Skeletal muscle tissue (tissue), 3 donors: ENCODE measurements at regions not wholly inside any gene's neighbourhood (a gene's known extent, or its start where the extent isn't known, plus 50 kb on each side); places are given as distances from the start of the nearest gene placed in this dataset.

Experiments used
- H3K27ac ChIP-seq: one replicate; pipeline ENCODE4 v1.7.0; 2013; ENCODE audit warnings: mild to moderate bottlenecking, low read depth, low read length, inconsistent platforms
- H3K27me3 ChIP-seq, 3 donors: one replicate each; pipeline ENCODE4 v1.7.0; 2013; ENCODE audit warnings: low read length in 3 of 3; ENCODE audit not compliant: control insufficient read depth in 3 of 3, insufficient read depth in 3 of 3
- H3K36me3 ChIP-seq, 3 donors: one replicate each; pipeline ENCODE4 v1.7.0; 2013; ENCODE audit warnings: low read length in 3 of 3; ENCODE audit not compliant: control insufficient read depth in 3 of 3, insufficient read depth in 3 of 3
- H3K4me1 ChIP-seq, 3 donors: one replicate each; pipeline ENCODE4 v1.7.0; 2013; ENCODE audit warnings: low read length in 3 of 3, mild to moderate bottlenecking in 3 of 3; ENCODE audit not compliant: control insufficient read depth in 3 of 3, insufficient read depth in 3 of 3
- H3K4me3 ChIP-seq, 3 donors: one replicate each; pipeline ENCODE4 v1.7.0; 2013; ENCODE audit warnings: low read length in 3 of 3
- H3K9ac ChIP-seq, 3 donors: one replicate each; pipeline ENCODE4 v1.7.0; 2013; ENCODE audit warnings: low read length in 3 of 3, mild to moderate bottlenecking in 3 of 3, moderate library complexity in 2 of 3, low read depth in 1 of 3
- H3K9me3 ChIP-seq, 3 donors: one replicate each; pipeline ENCODE4 v1.7.0; 2013; ENCODE audit warnings: low read length in 3 of 3; ENCODE audit not compliant: control insufficient read depth in 3 of 3
- donor health status: Osteomylitis.

- Histone ChIP-seq H3K9me3 (no peaks in the 10 kb centered on the region), H3K36me3 (no peaks in the 10 kb centered on the region), H3K4me1 (no peaks in the 10 kb centered on the region), H3K4me3 (no peak overlapping the region), H3K9ac (no peak overlapping the region), H3K27me3 (peaks cover 4 to 16% (median 4%) of the 10 kb centered on the region in 3 donors), H3K27ac (no peak overlapping the region)
These were observed 921.3 kb downstream of the BRD1 start for GRCh38 chr22:48906216-48906835.

DNA sequence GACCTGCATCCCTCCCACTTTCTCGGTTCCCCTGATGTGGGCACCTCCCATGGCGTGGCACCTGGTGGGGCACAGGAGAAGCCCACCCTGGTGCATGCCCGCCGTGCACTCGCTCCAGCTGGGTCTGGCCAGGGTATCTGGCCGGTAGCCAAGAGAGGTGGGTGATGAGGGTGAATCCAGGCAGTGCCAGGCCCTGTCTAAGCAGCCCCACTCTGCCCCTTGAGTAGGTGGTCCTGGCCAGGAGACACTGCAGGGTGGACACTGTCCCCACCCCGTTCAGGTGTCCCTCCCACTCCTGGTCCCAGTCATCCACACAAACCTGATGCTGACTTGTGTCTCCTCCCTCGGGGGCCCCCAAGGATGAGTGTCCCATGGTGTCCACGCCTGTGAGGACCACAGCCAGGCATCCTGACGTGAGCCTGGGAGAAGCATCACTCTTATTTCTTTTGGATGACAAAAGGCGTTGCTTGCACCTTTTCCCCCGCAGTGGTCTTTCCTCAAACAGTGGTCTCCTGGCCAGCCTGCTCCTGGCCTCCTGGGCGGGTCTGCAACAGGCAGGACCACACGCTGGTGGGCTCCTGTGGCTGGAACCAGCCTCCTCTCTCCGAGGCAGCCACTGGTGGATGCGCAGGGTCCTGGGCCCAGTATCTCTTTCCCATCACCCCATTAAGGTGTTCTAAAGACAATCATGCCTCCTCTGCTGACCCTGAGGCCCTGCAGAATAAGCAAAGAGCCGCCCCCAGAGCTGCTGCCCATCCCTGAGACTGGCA lies 922.3 kb downstream of the BRD1 start:
- Histone ChIP-seq H3K4me1 (no peaks in the 10 kb centered on the region), H3K9me3 (no peaks in the 10 kb centered on the region), H3K9ac (no peak overlapping the region), H3K27ac (no peak overlapping the region), H3K4me3 (no peak overlapping the region), H3K27me3 (peaks cover 4 to 16% (median 4%) of the 10 kb centered on the region in 3 donors), H3K36me3 (no peaks in the 10 kb centered on the region)

GRCh38 chr22:48902983-48903650 lies 924.6 kb downstream of the BRD1 start:
- no peak overlapping the region for H3K27ac ChIP-seq
- no peak overlapping the region for H3K4me3 ChIP-seq
- no peak overlapping the region for H3K9ac ChIP-seq
- no peaks in the 10 kb centered on the region for H3K4me1 ChIP-seq
- no peaks in the 10 kb centered on the region for H3K36me3 ChIP-seq
- no peaks in the 10 kb centered on the region for H3K9me3 ChIP-seq
- peaks cover 4 to 16% (median 4%) of the 10 kb centered on the region in 3 donors for H3K27me3 ChIP-seq

DNA sequence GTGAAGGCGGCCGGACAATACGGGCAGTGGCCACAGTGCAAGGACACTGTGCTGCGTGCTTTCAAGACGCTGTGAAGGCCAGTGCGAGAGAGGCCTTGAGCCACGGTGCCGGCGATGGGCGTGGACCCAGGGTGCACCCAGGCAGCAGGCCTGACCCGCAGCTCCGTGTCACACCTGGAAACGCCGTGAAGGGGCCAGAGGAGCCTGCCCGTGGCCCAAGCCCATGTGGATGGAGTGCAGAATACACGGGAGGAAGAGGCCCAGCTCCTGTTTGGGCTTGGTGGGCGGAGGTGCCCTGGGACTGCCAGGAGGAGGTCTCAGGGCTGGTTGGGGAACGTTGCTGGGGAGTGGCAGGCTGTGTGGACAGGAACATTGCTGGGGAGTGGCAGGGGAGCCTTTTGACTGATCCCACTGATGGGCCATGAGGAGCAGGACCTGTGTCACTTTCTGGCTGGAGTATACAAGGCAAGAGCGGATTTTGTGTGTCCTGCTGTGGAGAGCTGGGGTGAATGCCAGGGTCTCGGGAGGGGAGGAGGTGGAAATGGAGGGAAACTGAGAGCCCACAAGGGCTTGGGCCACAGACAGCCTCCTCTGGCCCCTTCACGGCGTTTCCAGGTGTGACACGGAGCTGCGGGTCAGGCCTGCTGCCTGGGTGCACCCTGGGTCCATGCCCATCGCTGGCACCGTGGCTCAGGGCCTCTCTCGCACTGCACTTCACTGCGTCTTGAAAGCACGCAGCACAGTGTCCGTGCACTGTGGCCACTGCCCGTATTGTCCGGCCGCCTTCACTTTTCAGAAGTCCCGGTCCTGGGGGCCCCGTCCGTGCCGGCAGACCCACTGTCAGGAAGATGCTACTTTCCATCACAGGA lies 925.4 kb downstream of the BRD1 start:
- no peaks in the 10 kb centered on the region for H3K9me3 ChIP-seq
- H3K36me3 ChIP-seq, result no peaks in the 10 kb centered on the region
- no peak overlapping the region for H3K9ac ChIP-seq
- no peak overlapping the region for H3K27ac ChIP-seq
- no peak overlapping the region for H3K4me3 ChIP-seq
- peaks cover 4 to 19% (median 4%) of the 10 kb centered on the region in 3 donors for H3K27me3 ChIP-seq
- H3K4me1 ChIP-seq, result no peaks in the 10 kb centered on the region

GRCh38 chr22:48901324-48901723 lies 926.3 kb downstream of the BRD1 start:
- H3K9ac ChIP-seq, result no peak overlapping the region
- H3K36me3 ChIP-seq, result no peaks in the 10 kb centered on the region
- H3K9me3 ChIP-seq, result no peaks in the 10 kb centered on the region
- no peak overlapping the region for H3K4me3 ChIP-seq
- H3K27me3 ChIP-seq, result peaks cover 0 to 17% (median 4%) of the 10 kb centered on the region in 3 donors
- no peak overlapping the region for H3K27ac ChIP-seq
- H3K4me1 ChIP-seq, result no peaks in the 10 kb centered on the region

- Histone ChIP-seq H3K27me3 (peaks cover 0 to 13% (median 4%) of the 10 kb centered on the region in 3 donors), H3K4me1 (no peaks in the 10 kb centered on the region), H3K27ac (no peak overlapping the region), H3K9me3 (no peaks in the 10 kb centered on the region), H3K9ac (no peak overlapping the region), H3K36me3 (no peaks in the 10 kb centered on the region), H3K4me3 (no peak overlapping the region)
These were observed 927.0 kb downstream of the BRD1 start for GRCh38 chr22:48900626-48901025.

GRCh38 chr22:48900327-48900597 lies 927.4 kb downstream of the BRD1 start:
- H3K4me3 ChIP-seq, result no peak overlapping the region
- H3K9me3 ChIP-seq, result no peaks in the 10 kb centered on the region
- no peaks in the 10 kb centered on the region for H3K4me1 ChIP-seq
- no peak overlapping the region for H3K9ac ChIP-seq
- H3K36me3 ChIP-seq, result no peaks in the 10 kb centered on the region
- H3K27me3 ChIP-seq, result peaks cover 0 to 16% (median 8%) of the 10 kb centered on the region in 3 donors
- H3K27ac ChIP-seq, result no peak overlapping the region

GRCh38 chr22:48899523-48900326 lies 927.9 kb downstream of the BRD1 start:
- Histone ChIP-seq H3K9me3 (no peaks in the 10 kb centered on the region), H3K27ac (no peak overlapping the region), H3K4me3 (no peak overlapping the region), H3K4me1 (no peaks in the 10 kb centered on the region), H3K9ac (no peak overlapping the region), H3K36me3 (no peaks in the 10 kb centered on the region), H3K27me3 (peaks cover 0 to 19% (median 9%) of the 10 kb centered on the region in 3 donors)

DNA sequence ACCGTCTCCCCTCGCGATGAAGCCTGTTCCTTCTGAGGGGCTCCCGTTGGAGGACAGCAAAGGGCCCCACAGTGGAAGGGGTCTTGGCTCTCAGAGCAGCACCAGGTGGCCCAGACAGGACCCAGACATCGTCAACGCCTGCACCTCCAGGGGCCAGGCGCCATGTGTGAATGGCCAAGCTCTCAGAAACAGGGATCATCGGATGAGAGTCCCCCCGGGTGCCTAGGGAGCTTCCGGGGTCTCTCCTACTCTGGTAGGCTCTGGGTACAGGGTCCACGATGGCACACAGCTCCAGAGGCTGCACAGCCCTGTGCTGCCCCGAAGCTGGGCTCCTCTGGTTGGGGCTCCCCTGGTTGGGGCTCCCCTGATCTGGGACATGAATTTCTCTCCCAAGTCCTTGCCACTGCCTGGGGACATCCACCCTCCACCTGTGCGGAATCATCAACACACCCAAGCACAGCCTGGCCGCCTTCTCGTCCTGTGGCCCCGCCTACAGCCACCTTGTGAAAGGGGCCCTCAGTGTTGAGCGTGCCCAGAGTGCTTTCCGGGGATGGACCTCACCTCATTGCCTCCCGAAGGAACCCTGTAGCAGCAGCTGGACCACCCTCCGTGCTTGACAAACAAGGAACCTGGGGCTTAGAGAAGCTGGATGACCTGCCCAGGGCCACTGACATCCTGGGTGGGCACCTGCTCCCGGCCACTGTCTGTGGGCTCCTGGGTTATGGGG lies 929.0 kb downstream of the BRD1 start:
- H3K4me1 ChIP-seq, result no peaks in the 10 kb centered on the region
- no peak overlapping the region for H3K4me3 ChIP-seq
- peaks cover 0 to 29% (median 15%) of the 10 kb centered on the region in 3 donors for H3K27me3 ChIP-seq
- no peak overlapping the region for H3K9ac ChIP-seq
- no peak overlapping the region for H3K27ac ChIP-seq
- no peaks in the 10 kb centered on the region for H3K36me3 ChIP-seq
- no peaks in the 10 kb centered on the region for H3K9me3 ChIP-seq
